H1 (cell line): ENCODE measurements at regions not wholly inside any gene's neighbourhood (a gene's known extent, or its start where the extent isn't known, plus 50 kb on each side); places are given as distances from the start of the nearest gene placed in this dataset.

Experiments
- CTCF ChIA-PET: fragments of 300-600 bp; sonication (Branson Sonifier 250); formaldehyde crosslinking; loops from one replicate; lab custom pipeline; 2021; ENCODE audit not compliant: partially characterized antibody; lab: Charles Lee
- POLR2A ChIA-PET: fragments of 300-600 bp; sonication (Branson Sonifier 250); formaldehyde crosslinking; loops from one replicate; lab custom pipeline; 2021; ENCODE audit warnings: inconsistent platforms; ENCODE audit not compliant: partially characterized antibody; lab: Charles Lee
- DNase-seq, 2 experiments: peaks; one replicate each; pipeline versions ENCODE4 v3.0.0 to v3.0.0-alpha.2; 2010 to 2022; ENCODE audit warnings: low spot score in 2 of 2, low read depth in 1 of 2, mixed read lengths in 1 of 2
- FAIRE-seq: peaks from 2 replicates; lab custom pipeline; 2011; peaks lifted over from hg19 to GRCh38; lab: Jason Lieb, UNC
- H2AFZ ChIP-seq: 2 replicates; pipeline ENCODE4 v1.8.1; 2012; ENCODE audit warnings: low read length, inconsistent platforms
- H2AK5ac ChIP-seq: 2 replicates; pipeline ENCODE4 v1.6.1; 2013; ENCODE audit warnings: low read depth, low read length
- H2BK120ac ChIP-seq: replicated peaks from 2 replicates; pipeline ENCODE3; 2013; ENCODE audit warnings: low read depth, low read length, inconsistent platforms
- H2BK12ac ChIP-seq: 2 replicates; pipeline ENCODE4 v1.6.1; 2013; ENCODE audit warnings: low read depth, low read length
- H2BK15ac ChIP-seq: 2 replicates; pipeline ENCODE4 v1.6.1; 2013; ENCODE audit warnings: low read length
- H2BK20ac ChIP-seq: 2 replicates; pipeline ENCODE4 v1.6.1; 2013; ENCODE audit warnings: low read length
- H2BK5ac ChIP-seq: 2 replicates; pipeline ENCODE4 v1.6.1; 2013; ENCODE audit warnings: low read depth, low read length
- H3K14ac ChIP-seq: 2 replicates; pipeline ENCODE4 v1.6.1; 2013; ENCODE audit warnings: inconsistent platforms; ENCODE audit not compliant: insufficient read length
- H3K18ac ChIP-seq: 2 replicates; pipeline ENCODE4 v1.6.1; 2013; ENCODE audit warnings: low read length; ENCODE audit errors: extremely low read depth
- H3K23ac ChIP-seq: 2 replicates; pipeline ENCODE4 v1.6.1; 2013; ENCODE audit warnings: inconsistent platforms; ENCODE audit not compliant: insufficient read length
- H3K23me2 ChIP-seq: 2 replicates; pipeline ENCODE4 v1.6.1; 2013; ENCODE audit warnings: low read depth, low read length
- H3K27ac ChIP-seq: 2 replicates; pipeline ENCODE4 v1.6.1; 2011; ENCODE audit warnings: low read depth, low read length, inconsistent platforms
- H3K27me3 ChIP-seq, 4 experiments: replicated peaks in 1 of 4; 1 replicate in 1 of 4; 2 replicates in 3 of 4; pipeline versions ENCODE4 v1.6.1 to v1.8.1; 2011 to 2013; ENCODE audit warnings: low read length in 3 of 4, mild to moderate bottlenecking in 3 of 4, inconsistent platforms in 2 of 4, mixed read lengths in 2 of 4, moderate library complexity in 1 of 4; ENCODE audit not compliant: control insufficient read depth in 3 of 4, insufficient read depth in 3 of 4; ENCODE audit errors: extremely low read depth in 1 of 4
- H3K36me3 ChIP-seq, 4 experiments: 2 replicates each; pipeline versions ENCODE4 v1.6.1 to v1.8.1; 2011 to 2013; ENCODE audit warnings: mild to moderate bottlenecking in 4 of 4, low read length in 3 of 4, moderate library complexity in 2 of 4, control low read depth in 1 of 4, inconsistent platforms in 1 of 4; ENCODE audit not compliant: insufficient read depth in 4 of 4, control insufficient read depth in 2 of 4
- H3K4ac ChIP-seq: replicated peaks from 2 replicates; pipeline ENCODE3; 2013; ENCODE audit warnings: low read length, low read depth, mixed read lengths, inconsistent platforms; ENCODE audit not compliant: insufficient read length
- H3K4me1 ChIP-seq, 4 experiments: replicated peaks in 1 of 4; 1 replicate in 1 of 4; 2 replicates in 3 of 4; pipeline versions ENCODE4 v1.6.1 to v1.8.1; 2011 to 2013; ENCODE audit warnings: low read length in 3 of 4, inconsistent platforms in 2 of 4, mixed read lengths in 1 of 4; ENCODE audit not compliant: insufficient read depth in 4 of 4, control insufficient read depth in 3 of 4
- H3K4me2 ChIP-seq, 2 experiments: 2 replicates each; pipeline versions ENCODE4 v1.6.1 to v1.8.1; 2011 to 2013; ENCODE audit warnings: low read depth in 2 of 2, low read length in 2 of 2, control low read depth in 1 of 2, inconsistent platforms in 1 of 2, mild to moderate bottlenecking in 1 of 2; ENCODE audit not compliant: insufficient read depth in 1 of 2
- H3K4me3 ChIP-seq, 4 experiments: fragments of 200-600, 300-600 bp in 1 of 4; sonication (generic), shearing (Covaris generic), sonication (Bioruptor Twin) in 1 of 4; 2 replicates each; pipeline versions ENCODE4 v1.5.1 to v1.8.1; 2011 to 2016; ENCODE audit warnings: low read length in 4 of 4, low read depth in 3 of 4, control low read depth in 2 of 4, inconsistent platforms in 2 of 4, mild to moderate bottlenecking in 2 of 4, mixed read lengths in 1 of 4, moderate library complexity in 1 of 4; ENCODE audit not compliant: insufficient read depth in 2 of 4; ENCODE audit errors: extremely low read depth in 1 of 4
- H3K56ac ChIP-seq: replicated peaks from 2 replicates; pipeline ENCODE3; 2013; ENCODE audit warnings: low read depth, mild to moderate bottlenecking, mixed read lengths, low read length, inconsistent platforms; ENCODE audit not compliant: insufficient read length
- H3K79me1 ChIP-seq: 2 replicates; pipeline ENCODE4 v1.6.1; 2013; ENCODE audit warnings: low read depth, low read length, control low read depth
- H3K79me2 ChIP-seq, 2 experiments: 2 replicates each; pipeline versions ENCODE4 v1.6.1 to v1.8.1; 2012 to 2013; ENCODE audit warnings: low read length in 2 of 2, mild to moderate bottlenecking in 2 of 2, inconsistent platforms in 1 of 2; ENCODE audit not compliant: insufficient read depth in 2 of 2, control insufficient read depth in 1 of 2
- H3K9ac ChIP-seq, 4 experiments: replicated peaks in 1 of 4; 1 replicate in 1 of 4; 2 replicates in 3 of 4; pipeline versions ENCODE4 v1.6.1 to v1.8.1; 2011 to 2013; ENCODE audit warnings: low read depth in 3 of 4, low read length in 3 of 4, control low read depth in 2 of 4, mild to moderate bottlenecking in 2 of 4, moderate library complexity in 2 of 4, inconsistent platforms in 1 of 4; ENCODE audit errors: extremely low read depth in 1 of 4
- H3K9me3 ChIP-seq, 2 experiments: 2 replicates each; pipeline versions ENCODE4 v1.6.1 to v1.8.1; 2012 to 2013; ENCODE audit warnings: mild to moderate bottlenecking in 2 of 2, moderate library complexity in 2 of 2, control low read depth in 1 of 2, inconsistent platforms in 1 of 2, low read depth in 1 of 2, low read length in 1 of 2, mixed read lengths in 1 of 2; ENCODE audit not compliant: insufficient read depth in 2 of 2
- H4K20me1 ChIP-seq, 2 experiments: replicated peaks in 1 of 2; 2 replicates each; pipeline versions ENCODE3 to v1.8.1; 2011 to 2013; ENCODE audit warnings: inconsistent platforms in 2 of 2, low read length in 2 of 2, mild to moderate bottlenecking in 1 of 2; ENCODE audit not compliant: insufficient read depth in 2 of 2, control insufficient read depth in 1 of 2
- H4K5ac ChIP-seq: 2 replicates; pipeline ENCODE4 v1.6.1; 2013; ENCODE audit warnings: low read length, low read depth, mixed read lengths, inconsistent platforms; ENCODE audit not compliant: insufficient read length
- H4K8ac ChIP-seq: 2 replicates; pipeline ENCODE4 v1.8.0; 2013; ENCODE audit warnings: mild to moderate bottlenecking, moderate library complexity, low read length, inconsistent platforms; ENCODE audit not compliant: insufficient read depth; ENCODE audit errors: extremely low read depth
- H4K91ac ChIP-seq: replicated peaks from 2 replicates; pipeline ENCODE3; 2013; ENCODE audit warnings: low read length, mixed read lengths, inconsistent platforms; ENCODE audit not compliant: insufficient read length
- TCF12 ChIP-seq: IDR thresholded peaks from 2 replicates; pipeline ENCODE4 v1.6.1; 2011; ENCODE audit warnings: low read depth, mild to moderate bottlenecking, low read length
- WGBS, 2 experiments: shearing (Covaris generic) in 1 of 2; methylation state at CpG; one replicate each; pipeline versions ENCODE4 v1.1.6 to v1.1.7; 2013 to 2015; ENCODE audit warnings: low lambda C conversion rate in 2 of 2, mixed read lengths in 2 of 2, inconsistent platforms in 1 of 2, low coverage in 1 of 2, missing lambda C conversion rate in 1 of 2; ENCODE audit not compliant: insufficient replicate concordance in 2 of 2, insufficient coverage in 1 of 2, insufficient read length in 1 of 2; ENCODE audit errors: extremely low coverage in 1 of 2, missing lambda C conversion rate in 1 of 2; 5-methylcytosine and 5-hydroxymethylcytosine counted together

GRCh38 chr6:105680131-105680530, 277.2 kb upstream of the PREP start:
- no peak for TF ChIP-seq TCF12
- no peak overlapping the region for H2BK5ac ChIP-seq

More at GRCh38 chr6:105680131-105680530, 277.2 kb upstream of the PREP start:
- DNase-seq: no peak
- Histone ChIP-seq H3K9ac (no peak overlapping the region), H2BK120ac (no peak overlapping the region), H3K14ac (no peak overlapping the region), H3K18ac (no peak overlapping the region), H3K23me2 (no peaks in the 10 kb centered on the region), H3K36me3 (no peaks in the 10 kb centered on the region), H3K27me3 (no peaks in the 10 kb centered on the region), H3K4me1 (no peaks in the 10 kb centered on the region), H3K4me2 (no peak overlapping the region), H3K4me3 (no peak overlapping the region), H3K27ac (no peak overlapping the region), H3K56ac (no peak overlapping the region), H2AK5ac (no peak overlapping the region), H2BK20ac (no peak overlapping the region), H3K23ac (no peak overlapping the region), H2AFZ (no peak overlapping the region), H3K4ac (no peak overlapping the region), H3K79me2 (no peaks in the 10 kb centered on the region), H4K5ac (no peak overlapping the region), H3K79me1 (no peaks in the 10 kb centered on the region), H2BK15ac (no peak overlapping the region), H4K20me1 (no peaks in the 10 kb centered on the region), H4K91ac (no peak overlapping the region), H3K9me3 (no peaks in the 10 kb centered on the region; a peak in 1 of 4 replicates), H4K8ac (no peak overlapping the region), H2BK12ac (no peak overlapping the region)
- ChIA-PET POLR2A (no interaction called here), CTCF (no interaction called here)
- no peak for FAIRE-seq
- 88% methylated on average over 1 of the region's 1 CpG; no CpG with 5 or more reads in 1 of the 2 experiments for WGBS, 2 experiments
